Activated T-helper 1 cell treated with anti-CD3 and anti-CD28 coated beads, Interleukin-2, amount 50 U/mL, for 16 hours (primary cell): ENCODE measurements at regions not wholly inside any gene's neighbourhood (a gene's known extent, or its start where the extent isn't known, plus 50 kb on each side); places are given as distances from the start of the nearest gene placed in this dataset.
"Not testable (repeated sequence)": the region's sequence is repeated elsewhere in the genome, so short reads cannot be mapped to it uniquely, and the experiment has no call there.

Experiments used
- DNase-seq, 2 donors: peaks; one replicate each; pipeline ENCODE4 v3.0.0-alpha.2; 2020; ENCODE audit warnings: low read depth in 1 of 2, low spot score in 1 of 2

GRCh38 chr4:128540122-128540521 lies 252.5 kb upstream of the PGRMC2 start:
- no peak for DNase-seq

GRCh38 chr4:128538111-128538882 lies 250.7 kb upstream of the PGRMC2 start:
- DNase-seq = no peak

GRCh38 chr4:128536746-128537145 lies 249.1 kb upstream of the PGRMC2 start:
- no peak for DNase-seq

GRCh38 chr4:128535510-128535909 lies 247.9 kb upstream of the PGRMC2 start:
- DNase-seq = not testable (repeated sequence)

GRCh38 chr4:128528793-128529553 lies 241.4 kb upstream of the PGRMC2 start:
- no peak for DNase-seq

- DNase-seq = no peak
These were observed 240.4 kb upstream of the PGRMC2 start for GRCh38 chr4:128527946-128528576.

- no peak for DNase-seq
These were observed 239.7 kb upstream of the PGRMC2 start for GRCh38 chr4:128527351-128527750.

- DNase-seq = no peak
These were observed 238.5 kb upstream of the PGRMC2 start for GRCh38 chr4:128525992-128526630.

- DNase-seq = no peak
These were observed 237.8 kb upstream of the PGRMC2 start for GRCh38 chr4:128525387-128525786.

GRCh38 chr4:128524311-128524710 lies 236.7 kb upstream of the PGRMC2 start:
- DNase-seq = no peak

- no peak for DNase-seq
These were observed 234.1 kb upstream of the PGRMC2 start for GRCh38 chr4:128521648-128522111.

GRCh38 chr4:128521156-128521555 lies 233.5 kb upstream of the PGRMC2 start:
- DNase-seq = no peak

GRCh38 chr4:128519163-128519830 lies 231.7 kb upstream of the PGRMC2 start:
- no peak for DNase-seq

GRCh38 chr4:128517739-128518510 lies 230.3 kb upstream of the PGRMC2 start:
- no peak for DNase-seq

- no peak for DNase-seq
These were observed 229.6 kb upstream of the PGRMC2 start for GRCh38 chr4:128517096-128517738.

- no peak for DNase-seq
These were observed 228.8 kb upstream of the PGRMC2 start for GRCh38 chr4:128516301-128516969.

- DNase-seq = no peak
These were observed 226.3 kb upstream of the PGRMC2 start for GRCh38 chr4:128513664-128514484.

- no peak for DNase-seq
These were observed 225.2 kb upstream of the PGRMC2 start for GRCh38 chr4:128512767-128513322.
